Tibial nerve (tissue), 4 donors: ENCODE measurements at regions not wholly inside any gene's neighbourhood (a gene's known extent, or its start where the extent isn't known, plus 50 kb on each side); places are given as distances from the start of the nearest gene placed in this dataset.

ENCODE experiments used
- EP300 ChIP-seq, 2 donors: sonication (generic); formaldehyde crosslinking; IDR thresholded peaks; one replicate each; pipeline ENCODE4 v1.6.1; 2017; ENCODE audit warnings: antibody characterized with exemption in 2 of 2, mild to moderate bottlenecking in 1 of 2
- POLR2A ChIP-seq, 2 donors: fragments of 450-650 bp; IDR thresholded peaks; one replicate each; pipeline ENCODE4 v1.6.1; 2017; ENCODE audit warnings: antibody characterized with exemption in 2 of 2, mild to moderate bottlenecking in 2 of 2, moderate library complexity in 2 of 2
- TF ChIP-seq, protein P1 (sequence below), 5 experiments: fragments of 200-600 bp in 3 of 5; fragments of 450-650 bp in 2 of 5; sonication (generic) in 3 of 5; IDR thresholded peaks; one replicate each; pipeline ENCODE4 v1.5.1; 2016 to 2019; ENCODE audit warnings: antibody characterized with exemption in 5 of 5, mild to moderate bottlenecking in 3 of 5, moderate library complexity in 2 of 5

- TF ChIP-seq POLR2A (IDR thresholded peaks at IDR 0.05), result no peak
- TF ChIP-seq, protein P1, sequence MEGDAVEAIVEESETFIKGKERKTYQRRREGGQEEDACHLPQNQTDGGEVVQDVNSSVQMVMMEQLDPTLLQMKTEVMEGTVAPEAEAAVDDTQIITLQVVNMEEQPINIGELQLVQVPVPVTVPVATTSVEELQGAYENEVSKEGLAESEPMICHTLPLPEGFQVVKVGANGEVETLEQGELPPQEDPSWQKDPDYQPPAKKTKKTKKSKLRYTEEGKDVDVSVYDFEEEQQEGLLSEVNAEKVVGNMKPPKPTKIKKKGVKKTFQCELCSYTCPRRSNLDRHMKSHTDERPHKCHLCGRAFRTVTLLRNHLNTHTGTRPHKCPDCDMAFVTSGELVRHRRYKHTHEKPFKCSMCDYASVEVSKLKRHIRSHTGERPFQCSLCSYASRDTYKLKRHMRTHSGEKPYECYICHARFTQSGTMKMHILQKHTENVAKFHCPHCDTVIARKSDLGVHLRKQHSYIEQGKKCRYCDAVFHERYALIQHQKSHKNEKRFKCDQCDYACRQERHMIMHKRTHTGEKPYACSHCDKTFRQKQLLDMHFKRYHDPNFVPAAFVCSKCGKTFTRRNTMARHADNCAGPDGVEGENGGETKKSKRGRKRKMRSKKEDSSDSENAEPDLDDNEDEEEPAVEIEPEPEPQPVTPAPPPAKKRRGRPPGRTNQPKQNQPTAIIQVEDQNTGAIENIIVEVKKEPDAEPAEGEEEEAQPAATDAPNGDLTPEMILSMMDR (IDR thresholded peaks at IDR 0.05), result no peak
- TF ChIP-seq EP300 (IDR thresholded peaks at IDR 0.05), result no peak
Measured at GRCh38 chr3:152128356-152128755, 140.4 kb upstream of the MBNL1 start.
